NCI-H187 (cell line): ENCODE measurements at regions not wholly inside any gene's neighbourhood (a gene's known extent, or its start where the extent isn't known, plus 50 kb on each side); places are given as distances from the start of the nearest gene placed in this dataset.

Source experiments
- DNase-seq, 2 experiments: peaks; one replicate each; lab custom pipeline; 2025; lab: John Stamatoyannopoulos, UW

GRCh38 chr9:108676355-108676754, 179.4 kb downstream of the ACTL7B start:
- DNase-seq, result no peak

DNA sequence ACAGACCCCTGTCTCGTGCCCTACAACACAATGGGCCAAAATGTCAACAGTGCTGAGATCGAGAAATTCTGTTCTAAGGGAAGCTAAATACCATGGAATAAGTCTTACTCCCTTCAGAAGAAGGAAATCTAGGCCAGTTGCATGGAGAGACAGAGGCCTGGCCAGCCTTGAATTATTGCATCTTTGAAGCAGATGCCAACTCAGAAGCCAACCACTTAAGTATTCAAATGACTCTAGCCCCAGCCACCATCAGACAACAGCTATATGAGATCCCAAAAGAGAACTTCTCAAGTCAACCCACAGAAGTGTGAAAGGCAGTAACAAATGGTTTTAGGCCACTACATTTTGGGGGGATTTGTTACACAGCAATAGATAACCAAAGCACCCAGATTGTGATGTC, 180.1 kb downstream of the ACTL7B start:
- no peak for DNase-seq

GRCh38 chr9:108674766-108675530, 180.8 kb downstream of the ACTL7B start:
- DNase-seq, result no peak

DNA sequence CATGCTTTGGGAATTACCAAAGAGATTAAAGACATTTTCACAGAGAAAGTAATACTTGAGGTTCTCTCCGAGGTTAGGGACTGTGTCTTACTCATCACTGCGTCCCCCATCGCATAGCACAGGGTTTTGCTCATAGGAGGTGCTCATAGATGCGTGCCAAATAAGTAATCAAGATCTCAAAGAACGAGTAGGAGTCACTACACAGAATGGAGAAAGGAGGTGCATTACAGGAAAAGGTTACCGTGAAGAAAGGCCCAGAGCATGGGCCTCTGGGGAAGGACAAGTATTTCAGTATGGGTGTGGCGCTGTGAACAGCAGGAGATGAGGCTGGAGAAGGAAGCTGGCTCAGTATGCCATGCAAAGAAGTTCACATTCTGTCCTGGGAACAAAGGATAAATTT, 182.4 kb downstream of the ACTL7B start:
- DNase-seq, result no peak

- no peak for DNase-seq
Observed at GRCh38 chr9:108672475-108673190, 183.2 kb downstream of the ACTL7B start.

GRCh38 chr9:108671794-108672193, 184.0 kb downstream of the ACTL7B start:
- DNase-seq, result no peak

- no peak for DNase-seq
Observed at GRCh38 chr9:108671176-108671575, 184.6 kb downstream of the ACTL7B start.

- no peak for DNase-seq
Observed at GRCh38 chr9:108668938-108669335, 186.8 kb downstream of the ACTL7B start.

DNA sequence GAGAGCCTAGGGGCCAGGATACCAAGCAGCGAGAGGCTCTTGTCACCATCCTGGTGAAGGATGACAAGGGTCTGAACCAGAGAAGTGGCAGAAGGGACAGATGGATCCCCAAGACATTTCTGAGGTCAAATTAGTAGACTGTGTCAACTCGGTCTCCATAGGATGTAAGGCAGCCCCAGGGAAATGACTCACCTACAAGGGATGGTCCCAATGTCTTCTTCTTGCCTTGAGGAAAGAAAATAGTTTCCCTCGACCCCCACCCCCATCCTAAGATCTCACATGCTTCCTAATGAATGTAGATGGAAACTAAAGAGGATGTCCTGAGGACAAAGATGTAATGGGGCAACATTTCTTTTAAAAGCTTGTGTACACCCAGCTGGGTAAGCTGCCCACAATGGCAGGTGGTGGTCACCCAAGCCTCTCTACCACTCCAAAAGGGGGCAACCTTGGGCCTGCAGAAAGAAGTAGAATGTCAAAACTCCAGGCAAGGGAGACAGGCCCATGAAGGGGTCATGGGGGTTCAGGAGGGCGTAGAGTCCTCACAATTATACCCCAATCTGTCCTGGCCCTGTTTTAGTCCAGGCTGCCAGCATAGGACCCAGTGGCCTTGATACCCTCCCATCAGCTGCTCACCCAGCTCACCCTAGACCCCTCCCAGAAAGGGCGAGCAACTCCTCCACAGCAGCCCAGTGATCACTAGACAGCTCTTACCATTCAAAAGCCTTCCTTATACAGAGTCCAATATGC, 187.4 kb downstream of the ACTL7B start:
- DNase-seq, result no peak

DNA sequence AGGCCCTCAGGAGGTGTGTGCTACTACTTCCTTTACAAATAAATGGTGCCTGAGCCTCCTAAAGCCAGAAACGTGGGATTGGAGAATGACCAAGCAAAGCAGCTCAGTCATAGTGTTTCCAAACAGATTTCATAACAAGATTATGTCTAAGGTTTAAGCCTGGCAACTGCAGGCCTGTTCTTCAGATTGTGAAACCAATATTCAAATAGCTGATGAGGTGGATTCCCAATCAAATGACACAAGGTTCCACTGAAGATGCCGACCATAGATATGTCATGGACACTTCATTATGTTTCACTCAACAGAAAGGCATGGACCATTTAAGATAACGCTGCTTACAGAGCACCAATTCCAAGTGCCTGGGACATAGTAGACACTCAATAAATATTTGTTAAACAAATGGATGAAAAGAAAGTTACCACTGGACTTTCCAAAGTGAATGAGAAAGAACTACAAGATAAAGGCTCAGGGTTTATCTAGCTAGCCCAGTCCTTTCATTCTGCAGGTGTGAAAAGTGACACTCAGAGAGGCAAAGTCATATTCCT, 189.5 kb downstream of the ACTL7B start:
- no peak for DNase-seq

DNA sequence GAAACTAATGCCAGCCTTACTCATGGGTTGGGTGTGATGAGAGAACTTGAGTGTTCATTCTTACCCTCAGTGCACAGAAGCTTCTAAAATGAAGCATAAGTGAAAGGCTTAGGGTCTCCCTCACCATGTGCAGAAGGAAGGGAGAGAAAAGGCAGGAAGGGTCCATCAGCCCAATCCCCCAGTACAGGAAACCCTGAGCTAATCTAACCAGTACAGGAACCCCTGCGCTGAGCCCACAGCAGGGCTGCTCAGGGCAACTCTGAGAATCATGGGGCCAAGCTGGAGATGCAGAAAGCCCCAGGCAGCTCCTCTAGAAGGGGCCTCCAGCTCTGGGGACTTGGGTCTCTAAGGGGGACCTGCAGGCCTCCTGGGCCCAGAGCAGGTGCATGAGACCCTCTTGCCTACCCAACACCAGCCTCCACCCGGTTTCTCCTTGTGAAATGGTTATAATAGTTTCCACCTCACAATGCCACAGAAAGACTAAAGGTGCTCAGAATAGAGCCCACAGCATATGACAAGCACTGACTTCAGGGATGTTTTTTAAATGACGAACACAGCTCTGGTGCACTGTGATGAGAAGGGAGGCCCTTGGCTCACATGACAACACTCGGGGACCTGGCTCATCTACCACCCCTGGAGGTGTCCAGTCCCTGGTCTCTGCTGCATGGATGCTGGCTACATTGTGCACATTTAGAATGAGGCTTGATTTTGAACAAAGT, 190.1 kb downstream of the ACTL7B start:
- no peak for DNase-seq

DNA sequence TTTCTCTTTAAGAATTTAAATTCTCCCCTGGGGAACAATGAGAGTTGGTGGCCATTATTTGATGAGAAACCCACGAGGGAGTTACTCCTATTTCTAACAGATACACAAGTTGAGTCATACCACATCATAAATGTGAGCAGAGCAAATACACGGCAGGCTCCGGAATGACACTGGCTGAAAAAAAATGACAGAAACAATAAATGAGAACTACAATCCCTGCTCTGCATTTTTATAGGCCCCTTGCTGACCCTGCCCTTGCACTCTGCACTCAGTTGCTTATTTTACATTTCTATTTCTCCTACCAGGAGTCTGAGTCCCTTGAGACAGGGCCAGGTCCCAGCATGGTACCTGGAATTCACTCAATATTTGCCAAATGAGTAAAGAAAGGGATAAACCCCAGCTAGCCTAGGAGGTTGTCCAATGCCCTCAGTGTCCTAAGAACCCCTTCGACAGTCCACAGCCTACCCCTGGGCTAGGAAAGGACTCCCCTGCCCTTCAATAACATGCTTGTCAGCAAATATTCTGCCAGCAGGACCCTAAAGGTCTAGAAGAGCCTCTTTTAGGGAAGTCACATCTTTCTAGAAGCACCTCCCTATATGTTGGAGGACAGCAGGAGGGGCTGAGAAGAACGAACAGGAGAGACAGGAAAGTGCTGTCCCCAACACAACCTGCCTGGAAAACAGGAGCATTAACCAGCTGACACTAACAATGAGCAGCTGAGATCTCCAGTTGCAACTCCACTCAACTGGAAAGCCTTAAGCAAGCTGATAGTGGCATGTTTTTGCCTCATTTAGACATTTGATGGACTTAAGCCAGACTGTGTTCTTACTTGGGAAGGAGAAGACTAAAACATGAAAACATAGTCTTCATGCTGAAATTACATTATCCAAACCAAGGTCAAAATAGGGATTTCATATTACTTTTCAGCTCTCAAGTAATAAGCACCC, 191.2 kb downstream of the ACTL7B start:
- DNase-seq, result no peak

GRCh38 chr9:108663422-108663821, 192.4 kb downstream of the ACTL7B start:
- no peak for DNase-seq

GRCh38 chr9:108662956-108663355, 192.8 kb downstream of the ACTL7B start:
- DNase-seq, result no peak

GRCh38 chr9:108662091-108662875, 193.5 kb downstream of the ACTL7B start:
- no peak for DNase-seq

- DNase-seq, result no peak
Observed at GRCh38 chr9:108656566-108656965, 199.2 kb downstream of the ACTL7B start.

GRCh38 chr9:108655818-108656217, 200.0 kb downstream of the ACTL7B start:
- DNase-seq, result no peak

- no peak for DNase-seq
Observed at GRCh38 chr9:108654566-108654965, 201.2 kb downstream of the ACTL7B start.

DNA sequence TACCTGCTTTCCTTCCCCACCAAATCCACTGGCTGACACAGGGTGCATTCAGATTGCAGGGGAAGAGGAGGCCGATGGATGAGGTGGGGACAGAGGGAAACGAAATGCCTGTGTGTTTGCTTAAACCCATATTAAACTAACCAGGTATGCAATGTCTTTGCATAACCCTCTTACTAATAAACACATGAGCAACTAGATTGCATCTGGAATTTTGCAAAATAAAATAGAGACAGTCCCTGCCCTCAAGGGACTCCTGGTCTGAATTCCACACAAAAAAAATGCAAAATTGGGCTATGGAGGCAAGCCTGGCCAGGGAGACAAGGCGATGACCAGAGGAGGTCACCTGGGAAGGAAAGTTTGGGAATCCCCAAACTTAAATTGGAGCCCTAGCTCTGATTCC, 202.9 kb downstream of the ACTL7B start:
- DNase-seq, result no peak

- DNase-seq, result no peak
Observed at GRCh38 chr9:108650826-108651225, 205.0 kb downstream of the ACTL7B start.
